ENCODE measurements at regions not wholly inside any gene's neighbourhood (a gene's known extent, or its start where the extent isn't known, plus 50 kb on each side); places are given as distances from the start of the nearest gene placed in this dataset.

- ChIA-PET POLR2A (interaction anchor here (0.6 to 0.8 kb wide), 4 partner anchors 10 to 83 kb away, joined by 3 read pairs; no protein-coding TSS in a partner anchor), CTCF (ENCODE audit: unreplicated experiment) (no interaction called here)
- H3K9me2 ChIP-seq (ENCODE audit: insufficient read depth, low read length) = no peaks in the 10 kb centered on the region
- H3K27ac ChIP-seq (ENCODE audit: low read depth, low read length, poor library complexity, severe bottlenecking) = no peak overlapping the region
- no peak overlapping the region for H3K4me3 ChIP-seq (ENCODE audit: low read depth, low read length, poor library complexity, severe bottlenecking)
- no peak for DNase-seq (ENCODE audit: low spot score)
- TF ChIP-seq EZH2phosphoT487 (IDR thresholded peaks at IDR 0.05; ENCODE audit: borderline replicate concordance, low read depth, low read length) = no peak
- TF ChIP-seq, protein P1, sequence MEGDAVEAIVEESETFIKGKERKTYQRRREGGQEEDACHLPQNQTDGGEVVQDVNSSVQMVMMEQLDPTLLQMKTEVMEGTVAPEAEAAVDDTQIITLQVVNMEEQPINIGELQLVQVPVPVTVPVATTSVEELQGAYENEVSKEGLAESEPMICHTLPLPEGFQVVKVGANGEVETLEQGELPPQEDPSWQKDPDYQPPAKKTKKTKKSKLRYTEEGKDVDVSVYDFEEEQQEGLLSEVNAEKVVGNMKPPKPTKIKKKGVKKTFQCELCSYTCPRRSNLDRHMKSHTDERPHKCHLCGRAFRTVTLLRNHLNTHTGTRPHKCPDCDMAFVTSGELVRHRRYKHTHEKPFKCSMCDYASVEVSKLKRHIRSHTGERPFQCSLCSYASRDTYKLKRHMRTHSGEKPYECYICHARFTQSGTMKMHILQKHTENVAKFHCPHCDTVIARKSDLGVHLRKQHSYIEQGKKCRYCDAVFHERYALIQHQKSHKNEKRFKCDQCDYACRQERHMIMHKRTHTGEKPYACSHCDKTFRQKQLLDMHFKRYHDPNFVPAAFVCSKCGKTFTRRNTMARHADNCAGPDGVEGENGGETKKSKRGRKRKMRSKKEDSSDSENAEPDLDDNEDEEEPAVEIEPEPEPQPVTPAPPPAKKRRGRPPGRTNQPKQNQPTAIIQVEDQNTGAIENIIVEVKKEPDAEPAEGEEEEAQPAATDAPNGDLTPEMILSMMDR (conservative IDR thresholded peaks at IDR 0.05; ENCODE audit: low read length) = no peak
- no peaks in the 10 kb centered on the region for H4K20me1 ChIP-seq (ENCODE audit: insufficient read depth, low read length)
- no peak overlapping the region for H2AFZ ChIP-seq (ENCODE audit: low read length)
- peaks cover under 1% of the 10 kb centered on the region for H3K4me1 ChIP-seq (ENCODE audit: insufficient read depth, low read length, poor library complexity, severe bottlenecking)
- H3K36me3 ChIP-seq (ENCODE audit: insufficient read depth, low read length) = no peaks in the 10 kb centered on the region; the same call in 1 of the 2 replicates
- intact Hi-C loops (cut with micrococcal nuclease; ENCODE audit: unreplicated experiment) = loop anchor here (10.0 kb wide), 1 partner anchor 918 kb away; no protein-coding TSS in a partner anchor
- BruUV-seq (replicated peaks) = no TSS peak
- H3K79me2 ChIP-seq (ENCODE audit: insufficient read depth, low read depth, low read length) = no peaks in the 10 kb centered on the region
- H3K9me3 ChIP-seq (ENCODE audit: low read length) = no peaks in the 10 kb centered on the region
- no peak overlapping the region for H3K4me2 ChIP-seq (ENCODE audit: low read length)
Measured at GRCh38 chr3:182242489-182242942, 530.8 kb downstream of the SOX2 start.

DNA sequence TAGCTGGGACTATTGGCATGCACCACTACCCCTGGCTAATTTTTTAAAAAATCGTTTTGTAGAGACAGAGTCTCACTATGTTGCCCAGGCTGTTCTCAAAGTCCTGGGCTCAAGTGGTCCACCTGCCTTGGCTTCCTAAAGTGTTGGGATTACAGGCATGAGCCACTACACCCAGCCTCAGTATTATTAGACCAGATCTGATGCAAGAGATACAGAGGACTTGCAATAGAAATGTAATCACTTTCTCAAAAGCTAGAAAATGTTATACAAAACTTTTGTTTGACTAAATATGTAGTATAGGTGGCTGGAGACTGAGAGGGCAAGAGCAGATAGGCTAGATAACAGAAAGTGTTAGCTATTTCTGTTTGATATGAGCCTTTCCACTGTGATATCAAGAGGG lies 531.9 kb downstream of the SOX2 start:
- no peaks in the 10 kb centered on the region for H3K9me2 ChIP-seq (ENCODE audit: insufficient read depth, low read length)
- H3K36me3 ChIP-seq (ENCODE audit: insufficient read depth, low read length) = no peaks in the 10 kb centered on the region; the same call in 1 of the 2 replicates
- H3K27ac ChIP-seq (ENCODE audit: low read depth, low read length, poor library complexity, severe bottlenecking) = no peak overlapping the region
- H3K79me2 ChIP-seq (ENCODE audit: insufficient read depth, low read depth, low read length) = no peaks in the 10 kb centered on the region
- TF ChIP-seq, protein P1 (conservative IDR thresholded peaks at IDR 0.05; ENCODE audit: low read length) = no peak
- TF ChIP-seq EZH2phosphoT487 (IDR thresholded peaks at IDR 0.05; ENCODE audit: borderline replicate concordance, low read depth, low read length) = no peak
- H3K4me2 ChIP-seq (ENCODE audit: low read length) = no peak overlapping the region
- intact Hi-C loops (cut with micrococcal nuclease; ENCODE audit: unreplicated experiment) = loop anchor here (10.0 kb wide), 1 partner anchor 919 kb away; no protein-coding TSS in a partner anchor
- H3K9me3 ChIP-seq (ENCODE audit: low read length) = no peaks in the 10 kb centered on the region
- ChIA-PET POLR2A (interaction anchor here (0.6 to 1.3 kb wide), 5 partner anchors 9 to 190 kb away, joined by 3 to 5 read pairs (median 3); no protein-coding TSS in a partner anchor), CTCF (ENCODE audit: unreplicated experiment) (no interaction called here)
- H2AFZ ChIP-seq (ENCODE audit: low read length) = no peak overlapping the region
- H4K20me1 ChIP-seq (ENCODE audit: insufficient read depth, low read length) = no peaks in the 10 kb centered on the region
- DNase-seq (ENCODE audit: low spot score) = no peak
- H3K4me3 ChIP-seq (ENCODE audit: low read depth, low read length, poor library complexity, severe bottlenecking) = no peak overlapping the region
- no TSS peak for BruUV-seq (replicated peaks)
- peaks cover 2% of the 10 kb centered on the region for H3K4me1 ChIP-seq (ENCODE audit: insufficient read depth, low read length, poor library complexity, severe bottlenecking)

DNA sequence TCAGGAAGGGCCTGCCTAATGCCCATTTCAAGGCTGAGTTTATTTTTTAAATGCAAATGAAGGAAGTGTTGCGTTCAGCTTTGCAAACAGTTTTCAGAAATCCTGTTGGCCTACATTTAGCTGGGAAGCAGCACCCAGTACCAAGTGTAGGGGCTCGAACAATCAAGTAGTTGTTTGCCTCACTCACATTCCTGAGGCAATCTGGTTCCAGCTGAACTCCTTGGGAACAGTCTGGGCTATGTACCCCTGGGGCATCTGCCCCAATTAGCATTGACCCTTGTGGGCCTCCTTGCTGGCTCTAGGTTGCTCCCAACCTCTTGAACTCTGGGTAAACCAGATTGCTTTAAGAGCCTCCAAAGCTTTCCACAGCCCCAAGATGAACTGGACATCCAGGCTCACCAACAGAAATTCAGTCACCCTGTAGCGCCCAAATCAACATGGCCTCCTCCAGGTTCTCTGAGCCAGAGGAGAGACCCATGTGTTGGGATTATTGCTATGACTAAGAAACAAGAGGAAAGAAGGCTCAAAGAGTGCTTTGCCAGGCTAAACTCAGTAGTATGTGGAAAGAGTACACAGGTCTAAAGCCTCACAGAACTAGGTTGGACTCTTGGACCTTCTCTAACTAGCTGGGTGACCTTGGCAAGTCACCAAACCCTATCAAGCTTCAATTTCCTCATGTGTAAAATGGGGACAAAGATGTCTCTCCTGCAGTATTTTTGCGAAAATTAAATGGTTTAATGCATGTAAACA lies 532.7 kb downstream of the SOX2 start:
- no peaks in the 10 kb centered on the region for H3K9me2 ChIP-seq (ENCODE audit: insufficient read depth, low read length)
- H3K9me3 ChIP-seq (ENCODE audit: low read length) = no peaks in the 10 kb centered on the region
- intact Hi-C loops (cut with micrococcal nuclease; ENCODE audit: unreplicated experiment) = loop anchor here (10.0 kb wide), 1 partner anchor 920 kb away; no protein-coding TSS in a partner anchor
- H3K4me2 ChIP-seq (ENCODE audit: low read length) = no peak overlapping the region
- H2AFZ ChIP-seq (ENCODE audit: low read length) = no peak overlapping the region
- TF ChIP-seq, protein P1 (conservative IDR thresholded peaks at IDR 0.05; ENCODE audit: low read length) = no peak
- no peak for TF ChIP-seq EZH2phosphoT487 (IDR thresholded peaks at IDR 0.05; ENCODE audit: borderline replicate concordance, low read depth, low read length)
- H3K36me3 ChIP-seq (ENCODE audit: insufficient read depth, low read length) = no peaks in the 10 kb centered on the region; the same call in 1 of the 2 replicates
- no peaks in the 10 kb centered on the region for H3K79me2 ChIP-seq (ENCODE audit: insufficient read depth, low read depth, low read length)
- H3K4me1 ChIP-seq (ENCODE audit: insufficient read depth, low read length, poor library complexity, severe bottlenecking) = peaks cover 3% of the 10 kb centered on the region
- no peak for DNase-seq (ENCODE audit: low spot score)
- H4K20me1 ChIP-seq (ENCODE audit: insufficient read depth, low read length) = no peaks in the 10 kb centered on the region
- BruUV-seq (replicated peaks) = no TSS peak
- no peak overlapping the region for H3K4me3 ChIP-seq (ENCODE audit: low read depth, low read length, poor library complexity, severe bottlenecking)
- no peak overlapping the region for H3K27ac ChIP-seq (ENCODE audit: low read depth, low read length, poor library complexity, severe bottlenecking)
- ChIA-PET POLR2A (interaction anchor here (0.6 to 1.3 kb wide), 4 partner anchors 9 to 191 kb away, joined by 3 to 4 read pairs (median 3); no protein-coding TSS in a partner anchor), CTCF (ENCODE audit: unreplicated experiment) (no interaction called here)
